NB4 (cell line): ENCODE measurements at regions not wholly inside any gene's neighbourhood (a gene's known extent, or its start where the extent isn't known, plus 50 kb on each side); places are given as distances from the start of the nearest gene placed in this dataset.

Source experiments
- CTCF ChIP-seq: IDR thresholded peaks from one replicate; pipeline ENCODE4 v1.5.1; 2012; ENCODE audit warnings: low read depth, low read length
- MAX ChIP-seq: IDR thresholded peaks from 2 replicates; pipeline ENCODE4 v1.6.1; 2011; ENCODE audit warnings: low read depth, low read length
- MYC ChIP-seq: IDR thresholded peaks from 2 replicates; pipeline ENCODE4 v1.6.1; 2011; ENCODE audit warnings: low read depth, low read length
- POLR2A ChIP-seq: IDR thresholded peaks from 2 replicates; pipeline ENCODE4 v1.6.1; 2011; ENCODE audit warnings: mild to moderate bottlenecking; ENCODE audit not compliant: insufficient read length; ENCODE audit errors: extremely low read depth

- TF ChIP-seq CTCF (no peak), MAX (no peak), POLR2A (no peak), MYC (no peak)
Observed at GRCh38 chr1:232477728-232478127, 152.2 kb downstream of the SIPA1L2 start.
